Stomach (tissue), 8 donors: ENCODE measurements at regions not wholly inside any gene's neighbourhood (a gene's known extent, or its start where the extent isn't known, plus 50 kb on each side); places are given as distances from the start of the nearest gene placed in this dataset.

Experiments
- DNase-seq, 2 donors: peaks; one replicate each; pipeline versions ENCODE4 v3.0.0 to v3.0.0-alpha.2; 2013 to 2019
- H3K27ac ChIP-seq, 5 donors: fragments of 200-600 bp in 4 of 5; sonication (generic) in 4 of 5; one replicate each; pipeline ENCODE4 v1.5.1; 2013 to 2019; ENCODE audit warnings: mild to moderate bottlenecking in 1 of 5, moderate library complexity in 1 of 5
- H3K27me3 ChIP-seq, 3 donors: fragments of 200-600 bp; sonication (generic); one replicate each; pipeline ENCODE4 v1.5.1; 2017 to 2019; ENCODE audit warnings: mixed run types in 1 of 3
- H3K36me3 ChIP-seq, 4 donors: fragments of 200-600 bp; sonication (generic); 1 replicate in 3 of 4; 2 replicates in 1 of 4; pipeline ENCODE4 v1.5.1; 2016 to 2019
- H3K4me1 ChIP-seq, 4 donors: fragments of 200-600 bp; sonication (generic); one replicate each; pipeline ENCODE4 v1.5.1; 2016 to 2019
- H3K4me3 ChIP-seq, 4 donors: fragments of 200-600 bp; sonication (generic) in 3 of 4; one replicate each; pipeline ENCODE4 v1.5.1; 2016 to 2019; ENCODE audit warnings: mild to moderate bottlenecking in 1 of 4
- H3K9me3 ChIP-seq, 4 donors: fragments of 200-600 bp; sonication (generic); one replicate each; pipeline ENCODE4 v1.5.1; 2016 to 2019
- CTCF ChIP-seq, 7 experiments: fragments of 450-650 bp in 4 of 7; fragments of 200-600 bp in 3 of 7; sonication (generic) in 3 of 7; IDR thresholded peaks; one replicate each; pipeline ENCODE4 v1.5.1; 2016 to 2019; ENCODE audit warnings: antibody characterized with exemption in 7 of 7, control low read depth in 2 of 7, mild to moderate bottlenecking in 1 of 7
- EP300 ChIP-seq: sonication (generic); formaldehyde crosslinking; IDR thresholded peaks from one replicate; pipeline ENCODE4 v1.6.1; 2017; ENCODE audit warnings: antibody characterized with exemption
- POLR2A ChIP-seq, 4 donors: fragments of 450-650 bp; IDR thresholded peaks; one replicate each; pipeline ENCODE4 v1.6.1; 2016; ENCODE audit warnings: antibody characterized with exemption in 4 of 4, control low read depth in 2 of 4, mild to moderate bottlenecking in 1 of 4, moderate library complexity in 1 of 4
- POLR2AphosphoS5 ChIP-seq, 3 donors: sonication (generic); formaldehyde crosslinking; IDR thresholded peaks; one replicate each; pipeline ENCODE4 v1.6.1; 2016; ENCODE audit warnings: antibody characterized with exemption in 3 of 3
- WGBS, 5 donors: extraction: QIAGEN DNeasy Blood & Tissue Kit in 3 of 5; methylation state at CpG; one replicate each; pipeline versions ENCODE4 v1.1.5 to v1.1.7; 2013 to 2018; 5-methylcytosine and 5-hydroxymethylcytosine counted together
- intact Hi-C: fragments of 100-400 bp; cut with DNase I; formaldehyde crosslinking; loops from one replicate; pipeline ENCODE4 v1.15.1; 2023; ENCODE audit warnings: low total_unique reads
- donor health status: healthy with polysubstance abuse.
- donor health status: Bipolar disorder and iron deficiency.
- donor health status: healthy.

DNA sequence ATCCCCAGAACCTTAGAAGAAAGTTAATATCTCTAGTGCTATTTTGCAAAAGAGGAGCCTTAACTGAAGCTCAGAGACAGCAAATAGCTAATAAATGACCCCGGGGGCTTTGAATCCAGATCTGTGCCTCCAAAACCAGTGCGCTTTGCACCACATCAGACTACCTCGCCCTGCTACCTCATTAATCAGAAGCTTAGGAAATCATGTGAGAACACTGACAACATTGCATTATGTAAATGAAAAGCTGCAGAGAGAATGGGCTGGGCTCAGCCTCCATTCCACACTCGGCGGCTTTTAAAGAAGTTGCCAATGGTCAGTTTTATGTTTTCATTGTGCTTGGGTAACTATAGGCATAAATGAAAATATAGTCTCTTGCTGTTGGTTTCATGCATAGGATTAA is 54.0 kb upstream of the STMND1 start:
- no peak for TF ChIP-seq EP300
- no peak overlapping the region for H3K4me3 ChIP-seq
- peak in 1 of 2 donors; percentile 42 for DNase-seq
- H3K4me1 ChIP-seq = peaks cover 0 to 13% (median 5%) of the 10 kb centered on the region in 4 donors
- intact Hi-C loops = no loop called here
- peaks cover 0 to 1% (median 0%) of the 10 kb centered on the region in 3 donors for H3K27me3 ChIP-seq
- no peak overlapping the region for H3K27ac ChIP-seq
- H3K9me3 ChIP-seq = no peaks in the 10 kb centered on the region
- 47 to 73% (median 61%) methylated on average over 5 of the region's 5 CpGs for WGBS, 5 donors
- no peaks in the 10 kb centered on the region for H3K36me3 ChIP-seq

DNA sequence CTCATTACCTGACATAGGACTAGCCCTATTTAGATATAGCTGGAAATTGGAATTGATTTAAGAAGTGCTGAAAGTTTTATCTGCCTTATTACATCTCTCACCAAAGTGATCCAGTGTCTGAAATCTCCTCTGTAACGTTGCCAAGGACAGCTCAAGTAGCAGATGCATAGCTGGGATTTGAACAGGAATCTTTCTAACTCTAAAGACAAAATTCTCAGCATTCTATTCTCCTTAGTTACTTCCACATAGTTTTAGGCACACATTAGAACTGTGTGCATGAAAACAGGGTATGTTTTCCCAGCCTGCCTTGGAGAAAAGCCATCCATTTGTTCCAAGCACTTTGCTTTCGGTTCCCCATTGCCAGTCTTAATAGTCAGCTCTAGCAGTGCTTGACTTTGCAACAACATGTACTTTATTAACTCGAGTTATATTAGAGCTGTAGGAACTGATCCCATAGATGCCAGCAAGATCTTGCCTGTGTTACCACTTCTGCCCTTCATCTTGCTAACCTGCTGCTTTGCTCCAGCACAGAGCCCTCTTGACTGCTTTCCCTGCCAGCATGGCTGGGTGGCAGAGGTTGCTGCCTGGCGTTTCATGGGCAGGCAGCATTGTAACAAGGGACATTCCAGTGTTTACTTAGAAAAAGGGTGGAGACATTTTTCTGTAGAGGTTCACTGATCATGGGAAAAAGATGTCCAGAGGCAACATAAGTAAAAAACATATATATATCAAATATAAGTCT is 56.1 kb upstream of the STMND1 start:
- TF ChIP-seq CTCF (IDR thresholded peaks at IDR 0.05) (no peak), EP300 (no peak), POLR2A (IDR thresholded peaks at IDR 0.05) (no peak), POLR2AphosphoS5 (IDR thresholded peaks at IDR 0.05) (no peak)
- 40 to 51% (median 47%) methylated on average over 4 of the region's 4 CpGs for WGBS, 5 donors
- H3K27ac ChIP-seq = no peak overlapping the region
- no peak overlapping the region for H3K4me3 ChIP-seq
- peaks cover 0 to 5% (median 0%) of the 10 kb centered on the region in 3 donors for H3K27me3 ChIP-seq
- H3K9me3 ChIP-seq = no peaks in the 10 kb centered on the region
- intact Hi-C loops = no loop called here
- H3K36me3 ChIP-seq = no peaks in the 10 kb centered on the region
- DNase-seq = no peak
- peaks cover 0 to 19% (median 11%) of the 10 kb centered on the region in 4 donors for H3K4me1 ChIP-seq

GRCh38 chr6:17043148-17043522 is 58.7 kb upstream of the STMND1 start:
- no peaks in the 10 kb centered on the region for H3K9me3 ChIP-seq
- H3K4me3 ChIP-seq = no peak overlapping the region
- TF ChIP-seq CTCF (IDR thresholded peaks at IDR 0.05) (no peak), POLR2A (IDR thresholded peaks at IDR 0.05) (no peak), EP300 (no peak), POLR2AphosphoS5 (IDR thresholded peaks at IDR 0.05) (no peak)
- H3K27ac ChIP-seq = no peak overlapping the region
- H3K27me3 ChIP-seq = peaks cover 0 to 5% (median 0%) of the 10 kb centered on the region in 3 donors
- intact Hi-C loops = no loop called here
- H3K36me3 ChIP-seq = no peaks in the 10 kb centered on the region
- 47 to 77% (median 62%) methylated on average over 1 of the region's 1 CpG for WGBS, 5 donors
- H3K4me1 ChIP-seq = peaks cover 0 to 19% (median 11%) of the 10 kb centered on the region in 4 donors
- no peak for DNase-seq

- Histone ChIP-seq H3K36me3 (no peaks in the 10 kb centered on the region), H3K27ac (no peak overlapping the region), H3K9me3 (no peaks in the 10 kb centered on the region), H3K4me3 (no peak overlapping the region), H3K27me3 (peaks cover 0 to 5% (median 0%) of the 10 kb centered on the region in 3 donors), H3K4me1 (peaks cover 0 to 19% (median 11%) of the 10 kb centered on the region in 4 donors)
- intact Hi-C loops = no loop called here
- no peak for TF ChIP-seq POLR2A (IDR thresholded peaks at IDR 0.05)
- TF ChIP-seq CTCF (IDR thresholded peaks at IDR 0.05) = no peak
- no peak for TF ChIP-seq POLR2AphosphoS5 (IDR thresholded peaks at IDR 0.05)
- no peak for TF ChIP-seq EP300
- DNase-seq = peak in 1 of 2 donors; percentile 80
- WGBS, 5 donors = 4 to 11% (median 7%) methylated on average over 5 of the region's 5 CpGs
These were observed 59.3 kb upstream of the STMND1 start for GRCh38 chr6:17042422-17043147.
